IPS DF 4.7 (cell line): ENCODE measurements at regions not wholly inside any gene's neighbourhood (a gene's known extent, or its start where the extent isn't known, plus 50 kb on each side); places are given as distances from the start of the nearest gene placed in this dataset.

Source experiments
- DNase-seq: peaks from one replicate; pipeline ENCODE4 v3.0.0-alpha.2; 2013; ENCODE audit warnings: low spot score; ENCODE audit errors: extremely low read depth

DNA sequence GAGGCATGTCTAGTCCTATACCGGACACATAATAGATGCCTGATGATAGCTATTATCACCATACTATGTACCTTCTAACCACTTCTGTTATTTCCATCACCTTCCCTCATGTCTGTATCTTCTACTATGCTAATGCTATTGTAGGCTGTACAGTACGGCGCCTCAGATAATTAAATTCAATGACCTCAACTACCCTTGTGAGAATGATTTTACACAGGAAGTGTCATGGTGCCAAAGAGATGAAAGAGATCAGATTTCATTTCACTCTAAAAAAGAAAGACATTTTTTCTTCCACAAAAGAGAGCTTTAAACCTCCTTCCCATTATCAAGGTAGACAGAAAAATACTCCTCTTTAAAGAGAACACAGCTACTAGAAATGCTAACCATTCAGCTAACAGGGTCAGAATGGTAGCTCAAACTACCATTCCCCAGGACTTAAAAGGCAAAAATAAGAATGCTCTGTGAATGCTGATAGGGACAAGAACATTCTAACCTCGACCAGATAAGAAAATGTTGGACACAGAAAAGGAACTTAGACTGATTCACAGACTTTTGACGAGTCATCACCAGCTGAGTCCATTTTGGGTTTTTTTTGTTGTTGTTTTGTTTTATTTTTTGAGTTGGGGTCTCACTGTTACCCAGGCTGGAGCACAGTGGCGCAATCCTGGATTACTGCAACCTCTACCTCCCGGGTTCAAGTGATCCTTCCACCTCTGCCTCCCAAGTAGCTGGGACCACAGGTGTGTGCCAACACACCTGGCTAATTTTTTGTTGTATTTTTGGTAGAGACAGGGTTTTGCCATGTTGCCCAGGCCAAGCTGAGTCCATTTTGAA lies 99.2 kb upstream of the RAPGEF2 start:
- DNase-seq: no peak

DNA sequence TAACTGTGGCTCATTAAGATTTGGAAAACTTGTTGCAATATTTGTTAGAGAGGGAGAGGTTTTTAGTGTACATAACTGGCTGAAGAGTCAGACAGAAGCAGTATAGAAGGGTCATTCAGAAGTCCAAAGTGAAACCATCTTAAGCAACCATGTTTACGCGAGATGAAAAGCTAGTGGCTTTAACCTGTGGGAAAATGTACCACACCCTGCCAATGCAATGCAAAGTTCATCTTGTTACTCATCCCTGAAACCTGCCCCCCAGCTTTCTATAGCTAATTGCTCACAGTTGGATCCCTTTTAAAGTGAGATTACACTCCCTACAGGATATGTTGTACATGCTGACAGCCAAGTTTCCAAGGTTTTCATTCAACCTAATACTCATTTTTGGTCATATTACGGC lies 96.7 kb upstream of the RAPGEF2 start:
- no peak for DNase-seq

DNA sequence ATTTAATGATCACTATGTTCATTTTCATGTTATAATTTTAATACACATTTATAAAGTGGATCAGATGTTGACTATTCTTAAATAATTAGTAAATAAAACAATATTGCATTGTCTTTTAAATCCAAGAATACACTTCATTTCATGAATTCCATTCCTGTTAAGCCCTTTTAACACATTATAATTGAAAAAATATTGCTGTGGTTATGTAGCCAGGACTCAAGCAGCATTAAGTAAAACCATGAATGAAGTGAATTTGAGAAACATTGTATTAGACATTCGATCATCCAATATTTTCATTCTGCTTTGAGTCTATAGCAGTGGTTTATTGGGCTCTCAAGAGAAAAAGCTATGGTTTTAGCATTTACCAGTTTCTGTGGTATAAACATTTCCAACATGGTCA lies 94.2 kb upstream of the RAPGEF2 start:
- DNase-seq: no peak

DNA sequence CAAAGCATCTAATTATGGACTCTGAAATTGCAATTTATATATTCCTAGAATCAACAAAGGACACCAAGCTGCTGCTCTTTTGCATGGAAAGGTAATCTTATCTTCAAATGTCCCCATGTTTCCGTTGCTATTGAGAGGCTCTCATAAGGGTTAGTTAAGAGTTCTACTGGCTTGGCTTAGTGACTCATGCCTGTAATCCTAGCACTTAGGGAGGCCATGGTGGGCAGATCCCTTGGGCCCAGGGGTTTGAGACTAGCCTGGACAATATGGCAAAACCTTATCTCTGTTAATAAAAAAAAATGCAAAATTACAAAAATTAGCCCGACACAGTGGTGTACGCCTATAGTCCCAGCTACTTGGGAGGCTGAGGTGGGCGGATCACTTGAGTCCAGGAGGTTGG lies 93.4 kb upstream of the RAPGEF2 start:
- no peak for DNase-seq

DNA sequence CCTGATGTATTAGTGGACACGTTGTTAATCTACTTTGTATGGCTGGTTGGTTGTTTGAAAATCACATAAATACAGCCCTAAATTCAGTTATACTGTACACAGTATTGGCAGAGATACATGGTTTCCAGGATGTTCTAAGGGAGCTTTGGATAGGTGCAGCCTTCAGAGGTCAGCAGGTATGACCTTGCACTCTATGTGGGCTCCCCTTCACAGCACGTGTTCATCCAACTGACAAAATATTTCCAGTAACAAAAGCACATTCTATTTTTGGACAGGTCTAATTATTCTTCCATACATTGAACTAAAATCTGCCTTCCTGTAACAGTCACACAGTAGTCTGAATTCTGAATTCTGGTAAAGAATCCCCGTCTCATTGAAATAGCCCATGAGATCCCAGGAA lies 92.8 kb upstream of the RAPGEF2 start:
- DNase-seq: no peak

DNA sequence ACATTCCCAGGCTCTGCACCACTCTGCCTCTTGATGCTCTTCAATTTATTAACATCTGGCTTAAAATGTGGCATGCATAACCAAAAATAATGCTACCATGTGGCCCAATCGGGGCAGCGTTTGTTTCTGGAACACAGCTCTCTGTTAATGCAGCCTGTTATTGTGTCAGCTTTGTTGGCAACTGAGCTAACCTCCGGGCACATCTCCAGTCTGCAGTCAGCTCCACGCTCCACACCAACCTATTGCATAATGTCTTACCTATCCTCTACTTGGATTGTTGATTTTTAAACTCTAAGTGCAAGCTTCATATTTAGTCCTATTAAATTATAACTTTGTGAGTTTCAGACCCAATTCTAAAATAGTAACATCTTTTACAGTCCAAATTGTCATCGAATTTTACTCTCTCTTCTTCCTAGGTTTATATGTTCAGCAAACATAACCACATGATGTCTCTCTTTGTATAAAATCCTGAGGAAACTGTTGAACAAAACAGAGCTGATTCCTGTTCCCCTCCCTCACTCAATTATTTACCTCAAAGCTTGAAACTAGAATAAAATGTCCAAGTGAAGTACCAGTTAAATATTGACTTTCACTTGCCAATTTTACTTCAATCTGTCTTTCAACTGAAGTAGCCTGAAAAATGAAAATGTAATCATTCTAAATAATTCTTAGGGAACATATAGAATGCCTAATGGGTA lies 92.2 kb upstream of the RAPGEF2 start:
- DNase-seq: no peak

DNA sequence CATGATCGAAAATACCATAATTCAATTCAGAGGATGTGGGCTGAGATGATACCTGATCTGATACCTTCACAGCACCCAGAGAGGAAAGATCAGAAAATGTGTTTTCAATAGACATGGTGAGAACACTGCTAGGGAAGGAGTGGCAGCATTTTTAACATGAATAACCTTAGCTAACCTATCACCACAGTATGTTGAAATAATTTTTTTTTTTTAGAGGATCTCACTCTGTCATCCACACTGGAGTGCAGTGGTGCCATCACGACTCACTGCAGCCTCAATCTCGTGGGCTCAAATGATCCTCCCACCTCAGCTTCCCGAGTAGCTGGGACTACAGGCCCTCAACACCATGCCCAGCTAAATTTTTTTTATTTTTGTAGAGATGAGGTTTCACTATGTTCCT lies 90.5 kb upstream of the RAPGEF2 start:
- DNase-seq: no peak

DNA sequence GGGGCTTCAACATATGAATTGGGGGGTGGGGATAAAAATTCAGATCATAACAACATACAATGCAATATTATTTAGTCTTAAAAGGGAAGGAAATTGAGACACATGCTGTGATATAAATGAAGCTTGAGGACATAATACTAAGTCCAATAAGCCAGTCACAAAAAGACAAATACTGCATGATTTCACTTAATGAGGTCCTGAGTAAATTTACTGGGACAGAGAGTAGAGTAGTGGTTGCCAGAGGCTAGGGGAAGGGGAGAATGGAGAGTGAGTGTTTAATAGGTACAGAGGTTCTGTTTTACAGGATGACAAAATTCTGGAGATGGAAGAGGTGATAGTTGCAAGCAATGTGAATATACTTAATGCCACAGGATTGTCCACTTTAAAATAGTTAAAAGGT lies 89.2 kb upstream of the RAPGEF2 start:
- DNase-seq: no peak

DNA sequence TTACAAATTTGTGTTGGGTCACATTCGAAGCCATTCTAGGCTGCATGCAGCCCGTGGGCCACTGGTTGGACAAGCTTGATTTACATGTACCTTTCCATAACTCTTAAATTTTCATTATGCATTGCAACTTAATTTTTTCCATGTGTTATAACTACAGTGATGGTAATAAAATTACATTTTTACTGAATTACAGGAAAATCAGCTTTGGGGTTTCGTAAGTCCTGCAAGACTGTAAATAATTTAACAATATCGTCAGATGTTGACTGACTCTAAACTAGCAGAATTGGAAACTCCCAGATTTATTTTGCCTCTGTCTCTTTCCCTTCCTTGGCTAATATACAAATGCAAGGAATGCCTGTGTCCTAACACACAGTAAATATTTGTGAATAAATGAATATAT lies 88.0 kb upstream of the RAPGEF2 start:
- no peak for DNase-seq

DNA sequence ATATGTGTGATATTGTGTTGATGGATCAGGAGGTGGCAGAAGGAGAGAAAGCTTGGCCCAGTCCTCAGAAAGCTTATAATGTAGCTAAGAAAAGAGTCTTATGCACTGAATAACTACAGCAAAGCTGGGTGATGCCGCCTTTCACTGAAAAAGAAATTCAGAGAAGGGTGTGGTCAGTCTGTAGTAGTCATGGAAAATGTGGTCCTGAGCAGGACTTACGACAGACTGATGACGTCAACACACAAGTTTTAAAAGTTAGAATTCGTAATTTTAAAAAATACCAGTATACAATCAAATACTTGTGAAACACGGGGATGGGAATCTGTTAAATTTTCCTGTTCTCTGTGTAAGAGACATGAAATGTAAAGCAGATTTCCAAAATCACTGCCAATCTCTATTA lies 87.0 kb upstream of the RAPGEF2 start:
- DNase-seq: no peak

DNA sequence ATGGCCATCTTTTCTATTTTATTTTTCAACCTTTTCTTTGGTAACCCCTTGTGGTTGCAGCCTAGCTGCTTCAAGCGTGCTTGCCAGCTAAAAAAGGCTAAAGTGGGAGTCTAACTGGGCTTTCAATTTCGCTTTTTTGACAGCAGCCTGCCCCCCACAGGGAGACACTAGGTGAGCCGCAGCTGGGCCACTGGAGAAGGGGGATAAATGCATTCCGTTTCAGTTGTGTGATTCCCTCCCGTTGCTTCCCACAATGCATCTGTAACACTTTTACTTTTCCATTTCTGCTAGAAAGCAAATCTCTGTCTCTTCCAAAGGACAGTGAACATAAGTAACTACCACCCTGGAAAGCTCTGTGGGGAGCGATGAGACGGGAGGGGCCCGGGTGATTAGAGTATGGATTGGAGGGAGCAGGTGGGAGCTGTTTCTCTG lies 86.3 kb upstream of the RAPGEF2 start:
- no peak for DNase-seq

DNA sequence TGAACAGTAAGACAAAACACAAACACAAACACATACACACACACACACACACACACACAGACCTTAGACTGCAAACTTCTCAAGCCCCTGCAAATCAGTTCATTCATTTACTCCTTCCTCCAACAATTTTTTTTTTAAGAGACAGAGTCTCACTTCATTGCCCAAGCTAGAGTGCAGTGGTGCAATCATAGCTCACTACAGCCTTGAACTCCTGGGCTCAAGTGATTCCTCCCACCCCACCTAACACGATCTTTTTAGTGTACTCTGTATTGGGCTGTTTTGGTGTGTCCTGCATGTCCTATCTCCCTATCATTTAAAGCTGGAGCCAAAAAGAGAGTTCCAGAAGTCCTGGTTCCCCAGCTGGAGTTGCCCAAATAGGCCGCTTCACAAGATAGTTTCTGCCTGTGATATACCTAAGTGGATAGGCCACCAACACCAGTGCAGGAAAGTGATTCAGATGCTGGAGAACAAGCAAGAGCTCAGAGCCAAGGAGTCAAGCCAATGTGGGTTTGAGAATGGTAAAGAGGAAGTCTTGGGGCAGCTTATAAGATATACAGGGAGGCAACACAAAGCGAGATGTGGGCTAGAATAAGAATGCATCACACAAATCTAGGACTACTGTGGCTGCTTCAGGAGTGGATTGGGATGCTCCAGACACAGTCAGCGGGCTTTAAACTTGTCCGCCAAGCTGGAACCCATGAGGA lies 85.4 kb upstream of the RAPGEF2 start:
- DNase-seq: no peak

DNA sequence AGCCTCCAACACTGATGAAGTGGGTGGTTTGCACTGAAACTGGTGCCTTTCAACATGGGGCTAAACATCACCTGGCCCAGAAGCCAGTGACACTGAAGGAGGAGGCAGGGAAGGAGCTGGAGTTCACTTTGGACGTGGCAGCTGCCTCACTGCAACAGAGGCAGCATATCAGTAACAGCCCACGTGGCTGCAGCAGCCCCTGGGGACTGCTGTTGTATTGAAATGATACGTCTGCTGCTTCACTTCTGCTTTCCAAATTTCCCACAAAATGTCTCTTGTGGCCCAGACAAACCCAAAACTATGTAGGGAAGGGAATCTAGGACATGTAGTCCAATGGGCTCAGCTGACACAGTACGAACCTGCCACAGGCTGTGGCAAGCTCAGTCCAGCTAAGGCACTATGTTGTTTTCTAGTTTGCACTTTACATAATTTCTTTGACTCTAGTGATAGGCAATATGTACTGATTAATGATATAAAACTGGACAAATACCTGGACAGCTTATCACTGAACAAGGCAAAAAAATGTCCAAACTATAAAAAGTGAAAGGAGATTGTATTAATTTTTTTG lies 84.7 kb upstream of the RAPGEF2 start:
- DNase-seq: no peak

DNA sequence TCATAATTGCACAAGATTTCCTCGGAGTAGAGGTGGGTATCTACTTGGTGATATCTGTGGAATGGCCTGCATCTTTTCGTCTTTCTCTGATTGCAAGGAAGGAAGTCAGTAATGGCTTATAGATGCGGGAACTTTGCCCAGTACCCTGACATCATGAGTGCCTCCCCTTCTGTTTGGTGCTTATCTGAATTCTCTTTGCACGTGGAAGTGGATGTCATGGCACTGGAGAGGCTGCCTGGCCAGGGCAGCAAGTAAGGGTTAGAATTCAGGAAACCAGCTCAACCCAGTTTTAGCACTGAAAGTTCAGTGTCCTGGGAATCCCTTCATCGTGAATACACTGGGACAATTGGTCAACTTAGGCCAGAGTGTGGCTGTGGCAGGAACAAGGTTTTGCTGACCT lies 83.5 kb upstream of the RAPGEF2 start:
- DNase-seq: no peak

DNA sequence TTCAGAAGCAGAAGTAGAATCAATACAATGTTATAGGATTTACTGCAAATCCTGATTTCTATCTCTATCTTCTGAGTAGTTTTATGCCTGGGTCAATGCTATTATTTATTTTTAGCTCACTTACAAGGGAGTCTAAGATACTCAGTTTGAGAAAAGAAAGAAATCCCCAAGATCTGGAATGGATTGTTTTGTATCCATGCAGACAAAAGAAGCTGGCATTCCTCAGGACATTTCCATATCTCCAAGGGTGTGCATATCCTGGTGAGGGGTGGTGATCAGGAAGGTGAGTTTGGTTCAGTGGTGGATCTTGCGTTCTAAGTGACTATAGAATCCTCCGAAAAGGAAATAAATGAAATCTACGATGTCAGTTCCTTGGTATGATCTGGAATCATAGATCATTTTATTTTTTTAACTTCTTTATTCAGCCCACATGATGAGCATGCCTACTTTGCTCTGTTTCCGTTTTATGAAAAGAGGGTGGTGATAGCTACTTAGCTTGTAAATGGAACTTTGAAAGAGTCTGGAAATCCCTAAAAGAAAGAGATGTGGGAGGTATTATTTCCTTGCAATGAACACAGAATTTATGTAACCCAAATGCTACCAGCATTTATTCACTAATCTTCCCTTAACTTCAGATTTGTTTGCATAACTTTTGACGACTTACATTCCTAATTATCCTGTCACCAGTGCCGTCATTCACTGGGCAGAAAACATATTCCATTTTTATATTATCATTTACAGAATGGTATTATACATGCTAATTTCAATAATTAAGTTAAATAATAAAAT lies 81.1 kb upstream of the RAPGEF2 start:
- peak; percentile 87 for DNase-seq

DNA sequence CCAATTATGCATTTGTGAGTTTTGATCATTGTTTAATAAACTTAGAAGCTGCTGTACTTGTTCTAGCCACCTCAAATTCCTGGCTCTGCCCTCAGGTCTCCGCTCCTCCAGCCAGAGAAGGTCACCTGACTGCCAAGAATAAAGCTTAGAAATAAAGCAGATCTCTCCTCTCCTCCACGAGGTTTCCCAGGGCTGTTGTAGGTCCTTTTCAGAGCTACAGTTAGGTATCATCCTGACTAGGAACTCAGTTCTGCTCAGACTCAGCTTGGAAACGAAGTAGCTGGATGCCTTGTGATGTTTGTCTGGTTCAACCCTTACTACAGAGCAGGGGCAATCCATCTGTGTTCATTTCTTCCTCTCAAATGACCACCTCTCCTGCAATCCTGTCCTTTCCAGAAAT lies 79.1 kb upstream of the RAPGEF2 start:
- no peak for DNase-seq

DNA sequence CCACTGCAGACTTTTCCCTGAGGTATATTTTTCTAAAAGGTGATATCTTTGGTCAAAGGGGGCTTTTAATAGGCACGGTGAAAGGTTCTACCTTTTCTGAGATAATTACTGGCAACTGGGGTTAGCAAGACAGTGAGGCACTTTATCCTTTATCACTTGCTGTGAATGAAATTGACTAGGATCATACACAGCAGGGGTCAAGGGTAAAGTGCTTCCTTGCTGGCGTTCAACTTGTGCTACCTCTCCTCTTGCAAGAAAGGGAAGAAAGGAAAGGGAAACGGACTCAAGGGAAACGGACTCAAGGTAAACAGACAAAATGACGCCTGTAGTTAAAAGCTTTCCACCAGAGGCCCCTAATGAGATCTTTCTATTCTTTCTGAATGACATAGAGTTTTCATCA lies 78.6 kb upstream of the RAPGEF2 start:
- no peak for DNase-seq

DNA sequence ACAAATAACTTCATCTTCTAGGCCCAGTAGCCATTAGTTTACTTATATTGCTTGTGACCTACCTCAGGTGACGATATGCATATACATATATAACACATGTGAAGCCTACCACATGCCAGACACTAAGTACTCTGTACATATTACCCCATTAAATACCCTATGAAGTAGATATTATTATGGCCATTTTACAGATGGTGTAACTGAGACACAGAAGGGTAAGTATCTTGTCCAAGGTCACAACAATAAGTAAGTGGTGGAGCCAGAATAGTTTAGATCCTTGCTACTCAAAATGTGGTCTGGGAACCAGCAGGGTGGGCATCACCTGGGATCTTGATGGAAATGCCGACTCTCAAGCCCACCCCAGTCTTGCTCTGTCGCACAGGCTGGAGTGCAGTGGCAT lies 78.1 kb upstream of the RAPGEF2 start:
- no peak for DNase-seq

DNA sequence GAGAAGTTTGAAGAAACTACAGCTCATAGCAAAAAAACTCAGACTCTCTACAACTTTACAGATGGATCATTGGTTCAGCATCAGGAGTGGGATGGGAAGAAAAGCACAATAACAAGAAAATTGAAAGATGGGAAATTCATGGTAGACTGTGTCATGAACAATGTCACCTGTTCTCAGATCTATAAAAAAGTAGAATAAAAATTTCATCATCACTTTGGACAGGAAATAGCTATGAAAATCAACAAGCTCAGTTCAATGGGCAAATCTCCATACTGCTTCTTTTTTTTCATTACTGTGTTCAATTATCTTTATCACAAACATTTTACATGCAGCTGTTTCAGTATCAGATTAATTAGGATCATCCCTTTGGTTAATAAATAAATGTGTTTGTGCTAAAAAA lies 76.5 kb upstream of the RAPGEF2 start:
- no peak for DNase-seq

DNA sequence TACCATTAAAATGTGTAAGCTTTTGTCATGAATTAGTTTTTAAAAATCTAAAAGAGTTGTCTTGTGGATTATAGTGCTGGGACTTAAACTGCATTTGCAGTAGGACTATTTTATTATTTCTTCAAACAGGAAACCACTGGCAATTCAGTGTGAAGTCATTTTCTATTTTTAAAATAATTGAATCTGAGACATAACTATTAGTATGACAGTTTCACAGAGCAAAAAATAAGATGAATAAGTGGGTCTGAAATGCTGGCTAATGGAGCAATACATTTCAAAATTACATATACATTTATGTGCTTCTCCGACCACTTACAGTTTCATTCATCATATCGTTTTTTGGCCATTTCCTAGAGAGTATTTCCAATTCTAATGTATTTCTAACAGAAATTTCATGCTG lies 75.3 kb upstream of the RAPGEF2 start:
- no peak for DNase-seq

DNA sequence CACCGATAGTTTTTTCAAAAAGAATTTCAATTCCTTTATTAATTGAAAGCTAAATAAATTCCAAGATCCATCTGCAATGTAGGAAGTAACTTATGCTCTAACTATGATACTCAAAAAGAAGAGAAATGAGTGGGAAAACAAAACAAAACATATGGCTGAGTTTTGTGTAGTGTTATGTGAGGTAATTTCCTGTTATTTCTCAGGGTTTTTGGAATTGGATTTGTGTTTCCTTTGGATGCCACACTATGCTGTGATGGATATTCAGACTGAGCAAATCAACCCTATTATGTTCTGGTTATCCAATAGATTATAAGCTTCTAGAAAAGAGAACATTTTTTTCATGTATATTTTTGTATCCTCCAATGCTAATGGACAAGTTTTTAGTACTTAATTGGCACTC lies 73.4 kb upstream of the RAPGEF2 start:
- DNase-seq: no peak
